OCI-LY7 (cell line): ENCODE measurements at regions not wholly inside any gene's neighbourhood (a gene's known extent, or its start where the extent isn't known, plus 50 kb on each side); places are given as distances from the start of the nearest gene placed in this dataset.

Experiments used
- CTCF ChIP-seq: fragments of 200-600 bp; sonication (generic); conservative IDR thresholded peaks from 2 replicates; pipeline ENCODE4 v1.5.1; 2014; ENCODE audit warnings: mild to moderate bottlenecking, antibody characterized with exemption, low read length, moderate library complexity, mixed read lengths
- EZH2phosphoT487 ChIP-seq: fragments of 200-600 bp; sonication (generic); IDR thresholded peaks from 2 replicates; pipeline ENCODE4 v1.6.1; 2018; ENCODE audit warnings: low read depth, borderline replicate concordance, mild to moderate bottlenecking, mixed run types, antibody characterized with exemption, low read length, moderate library complexity, mixed read lengths

GRCh38 chr13:63851526-63851925 lies 2435.9 kb upstream of the PCDH20 start:
- TF ChIP-seq CTCF = no peak
- TF ChIP-seq EZH2phosphoT487 = no peak
